Activated CD4-positive, alpha-beta T cell treated with anti-CD3 and anti-CD28 coated beads, Interleukin-10, Interleukin-2, amounts not matched to agents 100 ng/mL and 50 ng/mL, durations not matched to agents 16 hours and 8 hours (primary cell): ENCODE measurements at regions not wholly inside any gene's neighbourhood (a gene's known extent, or its start where the extent isn't known, plus 50 kb on each side); places are given as distances from the start of the nearest gene placed in this dataset.

Source experiments
- DNase-seq: peaks from one replicate; pipeline ENCODE4 v3.0.0-alpha.2; 2020

- DNase-seq: no peak
These were observed 495.8 kb downstream of the METTL4 start for GRCh38 chr18:2075499-2075898.

- DNase-seq: no peak
These were observed 488.6 kb downstream of the METTL4 start for GRCh38 chr18:2082676-2083075.

GRCh38 chr18:2083691-2084090 is 487.6 kb downstream of the METTL4 start:
- DNase-seq: peak; percentile 5

GRCh38 chr18:2086439-2086838 is 484.9 kb downstream of the METTL4 start:
- no peak for DNase-seq

GRCh38 chr18:2087877-2088673 is 483.2 kb downstream of the METTL4 start:
- DNase-seq: no peak

- no peak for DNase-seq
These were observed 481.9 kb downstream of the METTL4 start for GRCh38 chr18:2089396-2089795.

GRCh38 chr18:2091937-2092336 is 479.4 kb downstream of the METTL4 start:
- DNase-seq: no peak

GRCh38 chr18:2096551-2096950 is 474.8 kb downstream of the METTL4 start:
- DNase-seq: no peak

GRCh38 chr18:2100694-2101213 is 470.6 kb downstream of the METTL4 start:
- no peak for DNase-seq

- no peak for DNase-seq
These were observed 469.3 kb downstream of the METTL4 start for GRCh38 chr18:2102022-2102421.

- DNase-seq: no peak
These were observed 468.0 kb downstream of the METTL4 start for GRCh38 chr18:2103299-2103698.

GRCh38 chr18:2104620-2105462 is 466.5 kb downstream of the METTL4 start:
- peak; percentile 58 for DNase-seq

- DNase-seq: no peak
These were observed 462.7 kb downstream of the METTL4 start for GRCh38 chr18:2108591-2108990.

- DNase-seq: no peak
These were observed 459.8 kb downstream of the METTL4 start for GRCh38 chr18:2111456-2111855.

GRCh38 chr18:2112435-2113045 is 458.8 kb downstream of the METTL4 start:
- DNase-seq: no peak

GRCh38 chr18:2114289-2114688 is 457.0 kb downstream of the METTL4 start:
- DNase-seq: no peak

GRCh38 chr18:2114765-2115164 is 456.5 kb downstream of the METTL4 start:
- DNase-seq: no peak

- no peak for DNase-seq
These were observed 450.1 kb downstream of the METTL4 start for GRCh38 chr18:2121224-2121623.

- DNase-seq: no peak
These were observed 448.2 kb downstream of the METTL4 start for GRCh38 chr18:2123077-2123476.

- no peak for DNase-seq
These were observed 436.9 kb downstream of the METTL4 start for GRCh38 chr18:2134364-2134763.

GRCh38 chr18:2135309-2135708 is 436.0 kb downstream of the METTL4 start:
- DNase-seq: no peak

- no peak for DNase-seq
These were observed 432.8 kb downstream of the METTL4 start for GRCh38 chr18:2138552-2138951.

GRCh38 chr18:2139691-2140090 is 431.6 kb downstream of the METTL4 start:
- DNase-seq: no peak
